ENCODE measurements at regions not wholly inside any gene's neighbourhood (a gene's known extent, or its start where the extent isn't known, plus 50 kb on each side); places are given as distances from the start of the nearest gene placed in this dataset.
A peak's percentile ranks its signal among the peaks of the same experiment; 100 is the strongest.

DNA sequence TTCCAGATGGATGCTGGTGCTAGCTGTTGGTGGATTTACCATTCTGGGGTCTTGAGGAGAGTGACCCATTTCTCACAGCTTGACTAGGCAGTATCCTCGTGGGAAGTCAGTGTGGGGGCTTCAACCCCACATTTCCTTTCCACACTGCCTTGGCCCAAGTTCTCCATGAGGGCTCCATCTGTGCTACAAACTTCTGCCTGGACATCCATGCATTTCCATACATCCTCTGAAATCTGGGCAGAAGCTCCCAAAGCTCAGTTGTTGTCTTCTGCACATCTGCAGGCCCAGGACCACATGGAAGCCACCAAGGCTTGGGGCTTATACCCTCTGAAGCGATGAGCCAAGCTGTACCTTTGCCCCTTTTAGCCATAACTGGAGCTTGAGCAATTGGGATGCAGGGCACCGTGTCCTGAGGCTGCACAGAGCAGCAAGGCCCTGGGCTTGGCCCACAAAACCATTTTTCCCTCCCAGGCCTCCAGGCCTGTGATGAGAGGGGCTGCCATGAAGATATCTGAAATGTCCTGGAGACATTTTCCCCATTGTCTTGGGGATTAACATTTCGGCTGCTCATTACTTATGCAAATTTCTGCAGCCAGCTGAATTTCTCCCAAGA lies 248.7 kb upstream of the ANKRD50 start:
- Histone ChIP-seq H3K27ac (ENCODE audit: low read length) (no peak overlapping the region), H3K36me3 (ENCODE audit: control insufficient read depth in 2 of 2, insufficient read depth in 2 of 2, low read length in 2 of 2) (no peaks in the 10 kb centered on the region), H3K4me3 (ENCODE audit: low read length in 2 of 2) (no peak overlapping the region), H3K27me3 (ENCODE audit: control insufficient read depth in 1 of 2, insufficient read depth in 2 of 2, low read length in 2 of 2) (no peaks in the 10 kb centered on the region), H3K9me3 (ENCODE audit: control insufficient read depth in 2 of 2, low read length in 2 of 2) (no peaks in the 10 kb centered on the region), H3K9ac (ENCODE audit: low read length in 2 of 2) (no peak overlapping the region), H3K4me1 (ENCODE audit: control insufficient read depth, insufficient read depth, low read length) (no peaks in the 10 kb centered on the region)

DNA sequence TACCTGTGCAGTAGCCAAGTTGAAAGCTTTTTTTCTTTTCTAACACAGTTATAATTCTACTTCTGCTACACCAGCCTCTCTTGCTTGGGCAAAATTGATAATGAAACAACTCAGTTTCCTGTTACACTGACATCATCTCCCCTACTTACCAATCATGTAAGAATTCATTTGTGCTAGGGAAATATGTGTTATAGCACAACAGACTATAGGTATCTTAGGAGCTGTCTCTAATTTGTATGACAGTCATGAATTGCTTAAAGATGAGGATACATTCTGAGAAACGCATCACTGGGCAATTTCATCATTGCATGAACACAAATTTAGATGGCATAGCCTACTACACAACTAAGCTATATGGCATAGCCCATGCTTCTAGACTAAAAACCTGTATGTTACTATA lies 246.3 kb upstream of the ANKRD50 start:
- H3K4me1 ChIP-seq (ENCODE audit: control insufficient read depth, insufficient read depth, low read length), result no peaks in the 10 kb centered on the region
- H3K27ac ChIP-seq (ENCODE audit: low read length), result no peak overlapping the region
- H3K4me3 ChIP-seq (ENCODE audit: low read length in 2 of 2), result no peak overlapping the region
- no peaks in the 10 kb centered on the region for H3K9me3 ChIP-seq (ENCODE audit: control insufficient read depth in 2 of 2, low read length in 2 of 2)
- H3K27me3 ChIP-seq (ENCODE audit: control insufficient read depth in 1 of 2, insufficient read depth in 2 of 2, low read length in 2 of 2), result no peaks in the 10 kb centered on the region
- no peaks in the 10 kb centered on the region for H3K36me3 ChIP-seq (ENCODE audit: control insufficient read depth in 2 of 2, insufficient read depth in 2 of 2, low read length in 2 of 2)
- no peak overlapping the region for H3K9ac ChIP-seq (ENCODE audit: low read length in 2 of 2)

DNA sequence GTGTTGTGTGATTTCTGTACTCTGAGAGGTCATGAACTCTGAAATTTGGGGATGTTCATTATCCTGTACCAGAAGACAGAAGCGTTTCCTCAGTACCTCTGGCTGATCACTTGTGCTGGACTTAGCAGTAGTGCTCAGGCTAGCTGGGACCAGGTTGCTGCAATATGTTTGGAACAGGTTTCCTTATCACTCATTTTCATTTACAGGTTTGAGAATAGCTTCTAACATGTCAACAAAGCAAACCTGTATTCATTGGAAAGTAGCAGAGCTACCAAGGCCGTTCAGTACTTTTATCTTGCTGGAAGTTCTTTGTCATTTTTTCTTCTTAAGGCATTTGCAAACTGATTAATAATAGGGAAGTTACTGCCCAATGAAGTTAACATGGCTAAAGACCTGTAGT lies 242.9 kb upstream of the ANKRD50 start:
- Histone ChIP-seq H3K4me3 (ENCODE audit: low read length in 2 of 2) (no peak overlapping the region), H3K27me3 (ENCODE audit: control insufficient read depth in 1 of 2, insufficient read depth in 2 of 2, low read length in 2 of 2) (no peaks in the 10 kb centered on the region), H3K27ac (ENCODE audit: low read length) (no peak overlapping the region), H3K9me3 (ENCODE audit: control insufficient read depth in 2 of 2, low read length in 2 of 2) (no peaks in the 10 kb centered on the region), H3K9ac (ENCODE audit: low read length in 2 of 2) (no peak overlapping the region), H3K4me1 (ENCODE audit: control insufficient read depth, insufficient read depth, low read length) (no peaks in the 10 kb centered on the region), H3K36me3 (ENCODE audit: control insufficient read depth in 2 of 2, insufficient read depth in 2 of 2, low read length in 2 of 2) (no peaks in the 10 kb centered on the region)

DNA sequence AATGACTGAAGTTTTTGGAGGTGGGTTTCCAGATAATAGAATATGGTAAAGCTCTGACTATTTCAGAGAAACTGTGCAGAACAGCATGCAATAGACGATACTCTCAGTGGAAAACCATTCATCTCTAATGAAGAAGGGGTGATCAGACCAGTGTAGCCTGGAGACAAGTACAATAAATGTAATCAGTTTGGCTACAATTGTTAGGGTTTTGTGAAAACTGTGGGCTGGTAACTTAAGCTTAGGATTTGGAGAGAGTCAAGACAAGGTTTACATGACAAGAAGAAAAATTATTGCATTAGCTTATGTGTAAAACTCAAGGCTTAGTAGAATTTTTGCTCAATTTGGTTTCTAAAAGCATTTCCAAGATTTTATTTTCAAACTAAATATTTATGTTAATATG lies 241.5 kb upstream of the ANKRD50 start:
- Histone ChIP-seq H3K4me3 (ENCODE audit: low read length in 2 of 2) (no peak overlapping the region), H3K4me1 (ENCODE audit: control insufficient read depth, insufficient read depth, low read length) (no peaks in the 10 kb centered on the region), H3K27me3 (ENCODE audit: control insufficient read depth in 1 of 2, insufficient read depth in 2 of 2, low read length in 2 of 2) (no peaks in the 10 kb centered on the region), H3K9me3 (ENCODE audit: control insufficient read depth in 2 of 2, low read length in 2 of 2) (no peaks in the 10 kb centered on the region), H3K36me3 (ENCODE audit: control insufficient read depth in 2 of 2, insufficient read depth in 2 of 2, low read length in 2 of 2) (no peaks in the 10 kb centered on the region), H3K9ac (ENCODE audit: low read length in 2 of 2) (no peak overlapping the region), H3K27ac (ENCODE audit: low read length) (no peak overlapping the region)

DNA sequence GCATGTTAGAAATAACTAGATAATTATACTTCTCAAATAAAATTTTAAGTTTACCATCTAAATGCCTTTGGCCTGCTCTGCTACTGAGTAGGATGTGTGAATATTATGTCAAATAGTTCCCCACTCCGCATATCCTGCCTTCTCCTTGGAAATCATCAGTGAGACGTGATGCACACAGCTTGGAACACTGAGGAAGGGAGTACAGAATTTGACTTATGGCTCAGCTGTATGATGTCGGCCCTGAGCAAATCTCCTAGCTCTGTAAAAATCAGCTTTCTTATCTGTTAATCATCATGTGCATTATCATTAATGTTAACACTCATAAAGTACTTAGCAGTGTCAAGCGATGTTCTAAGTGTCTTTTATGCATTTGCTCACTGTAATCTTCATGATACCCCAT lies 241.0 kb upstream of the ANKRD50 start:
- H3K4me1 ChIP-seq (ENCODE audit: control insufficient read depth, insufficient read depth, low read length), result no peaks in the 10 kb centered on the region
- no peak overlapping the region for H3K4me3 ChIP-seq (ENCODE audit: low read length in 2 of 2)
- no peaks in the 10 kb centered on the region for H3K27me3 ChIP-seq (ENCODE audit: control insufficient read depth in 1 of 2, insufficient read depth in 2 of 2, low read length in 2 of 2)
- H3K9ac ChIP-seq (ENCODE audit: low read length in 2 of 2), result no peak overlapping the region
- H3K27ac ChIP-seq (ENCODE audit: low read length), result no peak overlapping the region
- no peaks in the 10 kb centered on the region for H3K36me3 ChIP-seq (ENCODE audit: control insufficient read depth in 2 of 2, insufficient read depth in 2 of 2, low read length in 2 of 2)
- H3K9me3 ChIP-seq (ENCODE audit: control insufficient read depth in 2 of 2, low read length in 2 of 2), result no peaks in the 10 kb centered on the region

DNA sequence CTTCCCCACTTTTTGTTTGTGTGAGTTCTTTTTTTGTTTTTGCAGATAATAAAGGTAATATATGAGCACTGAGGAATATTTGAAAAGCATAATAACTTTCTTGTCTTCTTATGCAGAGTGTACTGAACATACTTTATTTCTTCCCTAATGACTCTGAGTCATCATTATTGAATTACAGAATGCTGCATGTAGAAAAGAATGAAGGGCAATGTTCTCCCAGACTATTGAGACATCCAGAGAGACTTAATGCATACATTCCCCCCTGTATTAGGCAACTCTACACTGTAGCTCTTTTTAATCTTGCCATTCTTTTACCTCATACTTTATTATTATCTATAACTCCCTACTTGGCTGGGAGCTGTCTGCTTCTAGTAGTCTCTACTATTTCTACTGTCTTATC lies 240.5 kb upstream of the ANKRD50 start:
- Histone ChIP-seq H3K9me3 (ENCODE audit: control insufficient read depth in 2 of 2, low read length in 2 of 2) (no peaks in the 10 kb centered on the region), H3K36me3 (ENCODE audit: control insufficient read depth in 2 of 2, insufficient read depth in 2 of 2, low read length in 2 of 2) (no peaks in the 10 kb centered on the region), H3K4me3 (ENCODE audit: low read length in 2 of 2) (no peak overlapping the region), H3K9ac (ENCODE audit: low read length in 2 of 2) (no peak overlapping the region), H3K4me1 (ENCODE audit: control insufficient read depth, insufficient read depth, low read length) (no peaks in the 10 kb centered on the region), H3K27me3 (ENCODE audit: control insufficient read depth in 1 of 2, insufficient read depth in 2 of 2, low read length in 2 of 2) (no peaks in the 10 kb centered on the region), H3K27ac (ENCODE audit: low read length) (no peak overlapping the region)

DNA sequence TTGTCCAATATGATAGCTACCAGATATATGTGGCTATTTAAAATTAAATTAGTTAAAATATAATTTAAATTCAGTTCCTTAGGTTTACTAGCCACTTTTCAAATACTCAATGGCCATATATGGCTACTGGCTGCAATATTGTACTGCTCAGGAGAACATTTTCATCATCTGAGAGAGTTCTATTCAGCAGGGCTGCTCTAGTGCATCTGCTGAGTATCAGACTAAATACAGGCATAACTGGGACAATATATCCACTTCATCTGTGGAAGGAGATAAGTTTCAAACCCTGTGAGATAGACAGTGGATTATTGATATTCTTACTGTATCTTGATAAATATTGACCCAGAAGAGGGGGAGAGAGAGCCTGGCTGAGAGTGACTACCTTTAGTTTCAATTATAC lies 240.1 kb upstream of the ANKRD50 start:
- H3K9me3 ChIP-seq (ENCODE audit: control insufficient read depth in 2 of 2, low read length in 2 of 2), result no peaks in the 10 kb centered on the region
- no peaks in the 10 kb centered on the region for H3K4me1 ChIP-seq (ENCODE audit: control insufficient read depth, insufficient read depth, low read length)
- no peak overlapping the region for H3K4me3 ChIP-seq (ENCODE audit: low read length in 2 of 2)
- no peaks in the 10 kb centered on the region for H3K36me3 ChIP-seq (ENCODE audit: control insufficient read depth in 2 of 2, insufficient read depth in 2 of 2, low read length in 2 of 2)
- no peak overlapping the region for H3K27ac ChIP-seq (ENCODE audit: low read length)
- no peak overlapping the region for H3K9ac ChIP-seq (ENCODE audit: low read length in 2 of 2)
- no peaks in the 10 kb centered on the region for H3K27me3 ChIP-seq (ENCODE audit: control insufficient read depth in 1 of 2, insufficient read depth in 2 of 2, low read length in 2 of 2)

DNA sequence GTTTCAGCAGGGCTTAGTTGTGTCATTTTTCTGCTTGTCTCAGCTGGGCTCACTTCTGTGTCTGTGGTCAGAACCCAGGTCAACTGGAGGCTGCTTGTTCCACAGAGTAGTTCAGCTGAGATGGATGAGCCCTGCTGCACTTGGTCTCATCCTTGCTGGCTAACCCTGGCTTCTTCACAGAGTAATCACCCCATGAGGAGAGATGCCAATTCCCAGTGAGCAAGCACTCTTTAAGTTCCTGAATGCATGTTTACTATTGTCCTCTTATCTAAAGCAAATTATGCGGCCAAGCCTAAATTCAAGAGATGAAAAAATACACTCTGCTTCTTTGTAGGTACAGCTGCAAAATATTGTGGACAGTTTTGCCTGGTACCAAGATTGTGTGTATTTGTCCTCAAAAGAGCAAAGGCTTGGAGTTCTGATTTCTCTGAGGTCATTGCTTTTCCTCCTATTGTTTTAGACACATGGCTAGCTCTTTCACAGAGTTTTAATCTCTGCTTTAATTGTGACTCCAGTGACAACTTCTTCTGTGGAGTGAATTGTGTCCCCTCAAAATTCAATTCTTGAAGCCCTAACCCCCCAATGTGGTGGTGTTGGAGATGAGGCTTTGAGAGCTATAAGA lies 236.6 kb upstream of the ANKRD50 start:
- Histone ChIP-seq H3K36me3 (ENCODE audit: control insufficient read depth in 2 of 2, insufficient read depth in 2 of 2, low read length in 2 of 2) (no peaks in the 10 kb centered on the region), H3K4me1 (ENCODE audit: control insufficient read depth, insufficient read depth, low read length) (no peaks in the 10 kb centered on the region), H3K27me3 (ENCODE audit: control insufficient read depth in 1 of 2, insufficient read depth in 2 of 2, low read length in 2 of 2) (no peaks in the 10 kb centered on the region), H3K27ac (ENCODE audit: low read length) (no peak overlapping the region), H3K9ac (ENCODE audit: low read length in 2 of 2) (no peak overlapping the region), H3K4me3 (ENCODE audit: low read length in 2 of 2) (no peak overlapping the region), H3K9me3 (ENCODE audit: control insufficient read depth in 2 of 2, low read length in 2 of 2) (no peaks in the 10 kb centered on the region)

DNA sequence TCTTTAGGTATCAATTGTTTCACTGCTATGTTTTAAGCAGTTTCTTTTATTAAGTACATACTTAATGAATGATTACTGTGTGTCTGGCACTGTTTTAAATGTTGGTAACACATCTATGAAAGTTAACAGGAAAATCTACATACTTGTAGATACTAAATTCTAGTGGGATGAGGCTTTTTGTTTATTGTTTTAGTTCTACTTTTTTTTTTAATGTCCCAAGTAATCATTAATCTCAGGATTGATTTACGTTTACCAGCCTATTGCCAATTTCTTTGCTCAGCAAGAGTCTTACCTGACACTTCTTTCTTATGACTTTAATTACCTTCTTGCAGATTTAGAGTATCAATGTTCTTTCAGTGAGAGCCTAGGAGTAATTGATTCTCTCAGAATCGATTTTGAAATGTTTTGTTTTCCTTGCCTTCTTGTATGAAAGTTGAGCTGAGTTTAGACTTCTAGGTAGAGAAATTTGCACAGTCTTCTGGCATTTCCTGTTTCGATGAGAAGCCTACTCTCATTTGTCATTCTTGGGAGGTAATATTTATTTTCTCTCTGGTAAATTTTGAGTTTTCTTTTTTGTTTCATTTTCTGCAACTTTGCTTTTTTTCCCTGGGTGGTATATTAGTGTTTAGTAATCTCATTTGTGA lies 235.2 kb upstream of the ANKRD50 start:
- no peaks in the 10 kb centered on the region for H3K4me1 ChIP-seq (ENCODE audit: control insufficient read depth, insufficient read depth, low read length)
- no peaks in the 10 kb centered on the region for H3K27me3 ChIP-seq (ENCODE audit: control insufficient read depth in 1 of 2, insufficient read depth in 2 of 2, low read length in 2 of 2)
- no peaks in the 10 kb centered on the region for H3K9me3 ChIP-seq (ENCODE audit: control insufficient read depth in 2 of 2, low read length in 2 of 2)
- H3K9ac ChIP-seq (ENCODE audit: low read length in 2 of 2), result no peak overlapping the region
- no peak overlapping the region for H3K27ac ChIP-seq (ENCODE audit: low read length)
- H3K36me3 ChIP-seq (ENCODE audit: control insufficient read depth in 2 of 2, insufficient read depth in 2 of 2, low read length in 2 of 2), result no peaks in the 10 kb centered on the region
- H3K4me3 ChIP-seq (ENCODE audit: low read length in 2 of 2), result no peak overlapping the region

DNA sequence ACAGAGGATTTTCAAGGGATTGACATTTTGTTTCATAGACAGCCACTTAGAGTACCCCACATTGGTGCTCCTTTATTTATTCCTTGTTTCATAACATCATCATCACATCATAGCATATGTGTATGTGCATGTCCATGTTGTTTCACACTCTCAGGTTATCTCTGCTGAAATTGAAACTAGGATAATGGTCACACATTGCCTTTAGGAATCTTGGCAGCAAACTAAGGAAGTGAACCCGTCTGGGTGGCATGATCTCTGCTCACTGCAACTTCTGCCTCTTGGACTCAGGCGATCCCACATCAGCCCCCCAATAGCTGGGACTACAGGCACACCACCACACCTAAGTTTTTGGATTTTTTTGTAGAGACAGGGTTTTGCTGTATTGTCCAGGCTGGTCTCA lies 234.2 kb upstream of the ANKRD50 start:
- no peak overlapping the region for H3K4me3 ChIP-seq (ENCODE audit: low read length in 2 of 2)
- no peak overlapping the region for H3K9ac ChIP-seq (ENCODE audit: low read length in 2 of 2)
- no peaks in the 10 kb centered on the region for H3K4me1 ChIP-seq (ENCODE audit: control insufficient read depth, insufficient read depth, low read length)
- no peaks in the 10 kb centered on the region for H3K27me3 ChIP-seq (ENCODE audit: control insufficient read depth in 1 of 2, insufficient read depth in 2 of 2, low read length in 2 of 2)
- H3K9me3 ChIP-seq (ENCODE audit: control insufficient read depth in 2 of 2, low read length in 2 of 2), result no peaks in the 10 kb centered on the region
- no peak overlapping the region for H3K27ac ChIP-seq (ENCODE audit: low read length)
- no peaks in the 10 kb centered on the region for H3K36me3 ChIP-seq (ENCODE audit: control insufficient read depth in 2 of 2, insufficient read depth in 2 of 2, low read length in 2 of 2)

DNA sequence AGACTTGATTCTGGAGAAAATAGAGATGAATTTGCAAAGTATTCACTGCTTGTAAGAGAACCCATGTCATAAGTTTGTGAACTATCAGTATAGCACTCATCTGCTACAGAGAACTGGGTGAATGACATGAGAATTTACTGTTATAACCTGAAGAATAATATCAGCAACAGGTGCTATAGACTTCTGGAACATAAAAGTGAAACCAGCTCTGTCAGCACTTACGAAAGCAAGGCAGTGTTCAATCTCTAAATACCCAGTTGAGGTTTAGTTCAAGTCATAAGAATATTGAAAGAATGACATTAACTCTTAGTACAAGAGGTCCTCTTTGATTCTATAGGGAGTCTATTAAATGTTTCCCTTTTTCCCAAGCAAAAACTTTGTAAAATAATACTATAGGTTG lies 232.9 kb upstream of the ANKRD50 start:
- no peak overlapping the region for H3K27ac ChIP-seq (ENCODE audit: low read length)
- peaks cover 2% of the 10 kb centered on the region for H3K4me1 ChIP-seq (ENCODE audit: control insufficient read depth, insufficient read depth, low read length)
- no peaks in the 10 kb centered on the region for H3K27me3 ChIP-seq (ENCODE audit: control insufficient read depth in 1 of 2, insufficient read depth in 2 of 2, low read length in 2 of 2)
- peak overlapping the region in 1 of 2 donors; percentile 20 for H3K4me3 ChIP-seq (ENCODE audit: low read length in 2 of 2)
- H3K36me3 ChIP-seq (ENCODE audit: control insufficient read depth in 2 of 2, insufficient read depth in 2 of 2, low read length in 2 of 2), result no peaks in the 10 kb centered on the region
- H3K9ac ChIP-seq (ENCODE audit: low read length in 2 of 2), result no peak overlapping the region
- H3K9me3 ChIP-seq (ENCODE audit: control insufficient read depth in 2 of 2, low read length in 2 of 2), result no peaks in the 10 kb centered on the region
